ENCODE measurements at regions not wholly inside any gene's neighbourhood (a gene's known extent, or its start where the extent isn't known, plus 50 kb on each side); places are given as distances from the start of the nearest gene placed in this dataset.
"Not testable (repeated sequence)": the region's sequence is repeated elsewhere in the genome, so short reads cannot be mapped to it uniquely, and the experiment has no call there.

DNA sequence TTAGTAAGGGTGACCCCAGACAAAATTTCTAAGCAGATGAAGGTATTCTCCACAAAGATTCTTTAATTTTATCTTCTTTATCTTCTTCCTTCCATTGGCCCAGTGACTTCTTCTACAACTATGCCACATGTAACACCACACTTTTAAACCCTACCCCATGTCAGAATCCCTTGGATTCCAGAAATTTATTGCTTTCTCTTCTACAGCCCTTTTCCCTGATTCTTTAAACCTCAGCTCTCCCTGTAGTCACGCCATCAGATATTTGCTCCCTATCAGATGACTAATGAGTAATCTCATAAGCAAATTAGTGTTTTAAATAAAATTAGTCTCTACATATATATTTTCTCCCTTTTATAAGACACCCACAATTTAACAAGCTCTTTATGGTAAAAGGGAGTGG lies 423.4 kb upstream of the CHORDC1 start:
- DNase-seq (ENCODE audit: extremely low read depth, low read depth), result no peak

DNA sequence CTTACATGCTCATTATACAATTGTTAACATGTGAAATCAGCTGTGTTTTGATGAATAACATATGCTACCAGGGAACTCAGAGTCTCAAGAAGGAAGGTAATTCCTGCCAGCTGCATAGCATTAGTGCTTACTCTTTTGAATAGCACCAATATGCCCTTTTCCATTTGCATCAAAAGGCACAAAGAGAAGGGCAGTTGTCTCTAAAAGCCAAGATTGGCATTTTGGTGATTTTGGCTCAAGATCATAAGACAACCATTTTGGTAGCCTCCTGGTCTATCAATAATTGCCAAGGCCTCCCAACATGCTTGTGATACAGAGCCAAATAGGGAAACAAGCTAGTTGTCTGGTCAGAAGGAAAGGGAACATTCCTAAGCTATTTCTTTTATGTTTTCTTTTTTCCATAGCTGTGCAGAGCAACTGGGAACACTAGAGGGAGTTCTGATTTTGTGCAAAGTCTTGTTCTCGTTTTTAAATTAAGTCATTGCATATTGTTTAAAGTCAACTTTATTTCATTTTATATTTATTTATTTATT lies 416.7 kb upstream of the CHORDC1 start:
- DNase-seq (ENCODE audit: extremely low read depth, low read depth), result no peak

DNA sequence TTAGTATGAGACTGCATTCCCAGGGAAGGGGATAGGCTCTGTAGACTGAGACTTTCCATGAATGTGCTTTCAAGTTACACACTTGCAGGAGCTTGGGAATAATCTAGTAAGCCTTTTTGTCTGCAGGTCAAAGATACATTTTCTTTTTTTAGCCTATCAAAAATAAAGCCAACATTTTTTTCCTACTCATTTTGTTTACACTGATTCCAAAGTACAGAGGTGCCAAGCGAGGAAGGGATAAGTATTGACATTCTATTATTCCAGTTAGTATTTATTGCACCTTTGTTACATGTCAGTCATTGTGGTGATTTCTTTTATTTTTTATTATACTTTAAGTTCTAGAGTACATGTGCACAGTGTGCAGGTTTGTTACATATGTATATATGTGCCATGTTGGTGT lies 413.0 kb upstream of the CHORDC1 start:
- no peak for DNase-seq (ENCODE audit: extremely low read depth, low read depth)

DNA sequence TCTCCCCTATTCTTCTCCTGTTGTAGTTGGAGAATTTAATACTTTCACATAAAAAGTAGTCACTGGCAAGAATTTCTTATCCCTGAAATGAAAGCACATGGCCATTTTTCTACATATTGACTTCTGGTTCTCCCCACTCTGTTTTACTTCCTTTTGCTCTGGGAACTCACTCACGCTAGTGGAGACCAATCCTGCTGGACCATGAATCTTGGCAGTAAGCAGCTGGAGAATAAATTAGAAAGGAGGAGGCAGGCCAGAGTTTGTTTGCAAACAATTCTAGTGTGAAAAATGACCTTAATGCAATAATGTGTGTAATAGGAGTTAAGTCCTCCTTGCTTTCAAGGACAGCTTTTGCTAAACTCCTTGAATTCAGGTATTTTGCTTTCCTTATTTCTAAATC lies 412.3 kb upstream of the CHORDC1 start:
- no peak for DNase-seq (ENCODE audit: extremely low read depth, low read depth)

DNA sequence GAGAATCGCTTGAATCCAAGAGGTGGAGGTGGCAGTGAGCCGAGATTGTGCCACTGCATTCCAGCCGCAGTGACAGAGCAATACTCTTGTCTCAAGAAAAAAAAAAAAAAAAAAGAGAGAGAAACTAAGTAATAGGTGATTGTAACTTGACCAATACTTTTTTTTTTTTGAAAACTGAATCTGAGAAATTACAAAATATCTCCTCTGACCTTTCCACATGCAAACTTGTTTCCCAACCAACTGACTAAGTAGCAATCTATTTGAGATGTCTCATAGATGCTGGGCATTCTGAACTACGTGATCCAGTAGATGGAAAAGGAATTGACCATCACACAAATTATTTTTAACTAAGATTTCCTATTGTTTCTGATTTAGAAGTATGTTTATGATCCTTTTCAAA lies 407.3 kb upstream of the CHORDC1 start:
- DNase-seq (ENCODE audit: extremely low read depth, low read depth), result no peak

DNA sequence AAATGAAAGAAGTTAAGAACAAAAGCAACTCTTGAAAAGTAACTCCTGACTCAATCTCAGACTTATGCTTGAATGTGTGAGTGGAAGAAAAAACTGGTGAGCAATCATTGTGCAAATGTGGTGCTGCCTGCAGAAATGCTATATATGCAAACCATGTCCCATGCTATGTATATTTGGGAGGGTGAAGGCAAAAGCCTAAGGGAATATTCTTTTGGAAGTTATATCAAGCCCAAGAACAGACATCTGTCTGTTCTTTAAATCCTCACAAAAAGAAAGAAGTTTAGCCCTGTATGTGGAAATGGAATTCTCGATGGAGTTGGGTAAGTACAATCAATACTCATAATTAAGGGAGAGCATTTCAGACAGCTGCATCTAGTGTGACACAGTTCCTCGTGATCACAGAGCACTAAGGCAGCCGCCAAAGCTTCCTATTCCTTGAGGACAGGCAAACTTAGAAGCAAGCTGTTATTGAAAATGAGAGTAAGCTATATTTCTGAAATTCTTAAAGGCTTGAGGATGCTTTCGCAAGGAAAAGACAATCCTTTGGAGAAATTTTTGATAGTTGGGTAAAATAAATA lies 406.5 kb upstream of the CHORDC1 start:
- DNase-seq (ENCODE audit: extremely low read depth, low read depth), result no peak

DNA sequence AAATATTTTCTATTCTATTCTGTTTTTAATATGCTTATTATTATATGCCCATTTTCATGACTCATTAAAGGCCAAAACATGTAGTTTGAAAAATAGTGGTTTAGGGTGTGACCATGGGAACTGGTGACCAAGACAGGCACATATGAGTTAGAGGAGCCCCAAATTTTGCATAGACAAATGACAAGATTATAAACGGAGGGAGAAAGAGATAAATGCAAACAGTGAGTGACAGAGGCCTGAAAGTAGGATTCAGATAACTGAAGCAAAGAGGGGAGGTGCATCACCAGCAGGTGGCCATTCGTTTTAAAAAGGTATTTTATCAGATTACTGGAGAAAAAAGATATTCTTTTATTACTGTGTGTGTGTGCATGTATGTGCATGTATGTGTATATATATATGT lies 391.5 kb upstream of the CHORDC1 start:
- no peak for DNase-seq (ENCODE audit: extremely low read depth, low read depth)

DNA sequence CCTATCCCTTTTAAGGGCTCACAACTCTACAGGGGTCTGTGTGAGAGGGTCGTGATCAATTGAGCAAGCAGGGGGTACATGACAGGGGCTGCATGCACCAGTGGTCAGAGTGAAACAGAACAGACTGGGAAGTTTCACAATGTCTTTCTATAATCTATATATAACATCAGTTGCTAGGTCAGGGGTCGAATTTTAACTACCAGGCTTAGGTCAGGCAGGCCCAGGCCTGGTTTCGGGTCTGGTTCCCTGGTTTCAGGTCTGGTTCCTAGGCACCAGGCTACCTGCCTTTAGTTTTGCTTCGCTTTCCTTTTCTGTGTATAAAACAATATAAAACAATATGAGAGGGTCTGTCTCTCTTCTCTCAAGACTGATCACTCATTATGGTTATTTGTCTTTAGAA lies 390.2 kb upstream of the CHORDC1 start:
- DNase-seq (ENCODE audit: extremely low read depth, low read depth), result not testable (repeated sequence)

DNA sequence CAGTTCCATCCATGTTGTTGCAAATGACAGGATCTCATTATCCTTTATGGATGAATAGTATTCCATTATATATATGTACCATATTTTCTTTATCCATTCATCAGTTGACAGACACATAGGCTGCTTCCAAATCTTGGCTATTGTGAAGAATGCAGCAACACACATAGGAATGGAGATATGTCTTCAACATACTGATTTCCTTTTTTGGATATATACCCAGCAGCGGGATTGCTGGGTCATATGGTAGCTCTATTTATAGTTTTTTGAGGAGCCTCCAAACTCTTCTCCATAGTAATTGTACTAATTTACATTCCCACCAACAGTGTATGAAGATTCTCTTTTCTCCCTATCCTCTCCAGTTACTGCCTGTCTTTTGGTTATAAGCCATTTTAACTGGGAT lies 383.9 kb upstream of the CHORDC1 start:
- no peak for DNase-seq (ENCODE audit: extremely low read depth, low read depth)

DNA sequence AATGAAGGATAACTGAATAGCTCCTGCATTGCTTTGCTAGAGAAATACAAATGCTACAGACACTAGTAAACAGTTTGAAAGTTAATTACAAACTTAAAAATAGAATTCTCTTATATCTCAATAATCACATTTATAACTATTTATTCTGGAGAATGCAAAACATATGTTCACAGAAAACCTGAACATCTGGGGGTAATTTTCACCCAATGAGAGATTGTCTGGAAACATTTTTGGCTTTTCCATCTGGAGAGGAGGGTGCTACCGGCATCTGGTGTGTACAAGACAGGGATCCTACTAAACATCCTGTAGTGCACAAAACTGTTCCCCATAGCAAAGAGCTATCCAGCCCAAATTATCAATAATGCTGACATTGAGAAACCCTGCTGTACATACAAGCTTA lies 378.4 kb upstream of the CHORDC1 start:
- no peak for DNase-seq (ENCODE audit: extremely low read depth, low read depth)

DNA sequence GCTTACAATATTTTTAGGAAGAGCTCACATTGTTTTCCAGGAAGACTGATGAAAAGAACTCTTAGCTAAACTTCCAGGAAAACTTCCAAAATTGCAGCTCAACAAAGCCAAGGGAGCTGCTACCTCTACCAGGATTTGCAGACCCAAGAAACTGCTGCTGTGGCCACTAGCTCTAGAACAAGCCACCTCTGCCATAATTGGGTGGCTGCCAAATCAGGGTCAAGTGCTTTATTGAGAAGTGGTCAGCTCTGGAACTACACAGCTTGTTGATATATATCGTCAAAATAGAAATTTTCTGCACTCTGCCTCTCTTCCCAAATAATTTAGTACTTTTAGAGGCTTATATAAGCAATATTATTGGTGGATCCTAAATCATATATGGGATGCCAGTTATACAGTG lies 371.8 kb upstream of the CHORDC1 start:
- DNase-seq (ENCODE audit: extremely low read depth, low read depth), result no peak

DNA sequence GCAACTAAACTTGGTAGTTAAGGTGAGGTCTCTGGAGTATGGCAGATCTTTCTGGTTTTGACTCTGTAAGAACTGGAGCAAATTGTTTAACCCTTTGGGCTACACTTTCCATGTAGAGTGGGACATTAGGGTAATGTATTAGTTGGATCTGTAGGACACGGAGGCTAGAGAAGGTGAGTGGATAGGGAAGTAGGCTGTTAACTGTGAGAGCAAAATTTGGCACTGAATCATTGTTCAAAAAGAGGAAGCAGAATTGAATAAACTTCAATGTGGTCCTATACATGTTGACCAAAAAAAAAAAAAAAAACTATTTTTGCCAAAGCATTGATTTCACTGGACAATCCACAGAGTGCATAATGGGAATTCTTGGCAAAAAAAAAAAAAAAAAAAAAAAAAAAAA lies 370.2 kb upstream of the CHORDC1 start:
- no peak for DNase-seq (ENCODE audit: extremely low read depth, low read depth)

DNA sequence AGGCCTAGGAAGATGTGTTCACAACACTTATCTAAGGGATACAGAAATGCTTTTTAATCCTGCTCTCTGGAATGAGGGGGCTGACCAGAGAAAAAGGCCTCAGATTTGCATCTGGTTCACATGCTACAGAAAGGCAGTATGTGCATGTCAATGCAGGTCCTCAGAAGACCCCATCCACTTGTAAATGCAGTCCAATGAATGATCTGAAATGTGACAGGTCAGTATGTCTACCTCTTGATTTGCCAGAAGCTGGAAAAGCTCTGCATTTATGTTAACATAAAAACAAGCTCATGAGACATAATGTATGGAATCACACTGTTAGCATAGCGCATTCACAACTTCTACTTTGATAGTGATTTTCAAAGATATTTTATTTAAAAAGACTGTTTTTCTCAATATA lies 367.4 kb upstream of the CHORDC1 start:
- no peak for DNase-seq (ENCODE audit: extremely low read depth, low read depth)

DNA sequence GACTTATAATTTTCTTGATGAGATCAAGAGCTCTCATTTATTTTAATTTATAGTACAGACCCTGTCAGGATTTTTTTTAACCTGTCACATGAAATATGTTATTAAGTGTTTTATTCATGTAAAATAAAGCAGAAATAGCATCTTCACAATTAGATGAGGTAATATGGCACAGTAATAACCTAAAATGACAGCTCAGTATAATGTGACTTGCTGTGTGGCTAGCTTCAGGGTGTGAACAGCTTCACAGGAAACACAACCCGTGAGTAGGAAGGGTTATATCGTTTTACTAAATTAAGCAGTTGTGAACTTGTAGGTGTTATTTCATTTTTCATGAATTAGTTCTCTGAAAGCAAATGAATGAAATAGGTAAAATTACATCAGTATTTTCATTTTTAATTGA lies 366.9 kb upstream of the CHORDC1 start:
- DNase-seq (ENCODE audit: extremely low read depth, low read depth), result no peak

DNA sequence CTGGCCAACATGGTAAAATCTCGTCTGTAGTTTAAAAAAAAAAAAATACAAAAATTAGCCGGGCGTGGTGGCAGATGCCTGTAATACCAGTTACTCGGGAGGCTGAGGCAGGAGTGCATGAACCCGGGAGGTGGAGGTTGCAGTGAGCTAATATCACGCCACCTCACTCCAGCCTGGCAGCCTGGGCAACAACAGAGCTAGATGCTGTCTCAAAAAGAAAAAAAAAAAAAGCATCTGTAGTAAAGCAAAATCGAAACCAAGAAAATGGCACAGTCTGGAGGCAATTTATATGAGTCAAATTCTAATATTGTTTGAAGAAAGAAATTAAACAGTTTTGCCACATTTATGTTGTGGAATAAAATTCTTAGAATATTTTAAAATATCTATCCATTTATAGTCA lies 365.0 kb upstream of the CHORDC1 start:
- DNase-seq (ENCODE audit: extremely low read depth, low read depth), result no peak

DNA sequence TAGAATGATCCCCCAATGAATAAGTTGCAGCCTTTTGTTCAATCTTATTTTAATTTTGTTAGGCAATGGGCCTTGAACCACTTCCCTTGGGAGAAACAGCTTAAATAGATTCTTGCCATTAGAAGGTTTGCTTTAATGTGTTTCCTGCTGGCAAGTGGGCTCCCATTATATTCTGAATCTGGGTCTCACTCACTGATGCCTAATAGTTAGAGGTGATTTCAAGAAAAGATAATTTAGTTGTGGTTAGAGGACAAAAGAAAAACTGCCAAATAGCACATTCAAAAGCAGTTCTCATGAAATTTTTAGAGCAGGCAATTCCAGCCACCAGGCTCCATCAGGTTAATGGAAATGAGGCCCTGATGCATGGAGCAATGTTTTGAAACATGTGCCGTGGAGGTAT lies 362.6 kb upstream of the CHORDC1 start:
- no peak for DNase-seq (ENCODE audit: extremely low read depth, low read depth)

DNA sequence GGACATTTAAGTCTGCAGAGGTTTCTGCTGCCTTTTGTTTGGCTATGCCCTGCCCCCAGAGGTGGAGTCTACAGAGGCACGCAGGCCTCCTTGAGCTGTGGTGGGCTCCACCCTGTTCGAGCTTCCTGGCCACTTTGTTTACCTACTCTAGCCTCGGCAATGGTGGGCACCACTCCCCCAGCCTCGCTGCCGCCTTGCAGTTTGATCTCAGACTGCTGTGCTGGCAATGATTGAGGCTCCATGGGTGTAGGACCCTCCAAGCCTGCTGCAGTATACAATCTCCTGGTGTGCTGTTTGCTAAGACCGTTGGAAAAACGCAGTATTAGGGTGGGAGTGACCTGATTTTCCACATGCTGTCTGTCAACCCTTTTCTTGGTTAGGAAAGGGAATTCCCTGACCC lies 360.1 kb upstream of the CHORDC1 start:
- DNase-seq (ENCODE audit: extremely low read depth, low read depth), result not testable (repeated sequence)

DNA sequence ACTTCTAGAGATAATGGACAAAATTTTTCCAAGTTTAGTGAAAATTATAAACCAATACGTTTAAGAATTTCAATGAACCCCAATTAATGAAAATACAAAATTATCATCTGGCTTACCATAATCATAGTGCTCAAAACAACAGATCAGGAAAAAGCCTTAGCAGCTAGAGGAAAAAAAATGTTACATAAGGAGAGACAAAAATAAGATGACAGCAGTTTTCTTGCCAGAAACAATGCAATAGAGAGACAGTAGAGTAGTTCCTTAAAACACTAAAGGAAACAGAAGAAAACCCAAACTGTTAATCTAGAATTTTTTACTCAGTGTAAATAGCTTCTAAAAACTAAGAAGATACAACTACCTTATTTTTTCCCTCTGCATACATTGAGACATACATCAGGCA lies 341.7 kb upstream of the CHORDC1 start:
- DNase-seq (ENCODE audit: extremely low read depth, low read depth), result no peak

DNA sequence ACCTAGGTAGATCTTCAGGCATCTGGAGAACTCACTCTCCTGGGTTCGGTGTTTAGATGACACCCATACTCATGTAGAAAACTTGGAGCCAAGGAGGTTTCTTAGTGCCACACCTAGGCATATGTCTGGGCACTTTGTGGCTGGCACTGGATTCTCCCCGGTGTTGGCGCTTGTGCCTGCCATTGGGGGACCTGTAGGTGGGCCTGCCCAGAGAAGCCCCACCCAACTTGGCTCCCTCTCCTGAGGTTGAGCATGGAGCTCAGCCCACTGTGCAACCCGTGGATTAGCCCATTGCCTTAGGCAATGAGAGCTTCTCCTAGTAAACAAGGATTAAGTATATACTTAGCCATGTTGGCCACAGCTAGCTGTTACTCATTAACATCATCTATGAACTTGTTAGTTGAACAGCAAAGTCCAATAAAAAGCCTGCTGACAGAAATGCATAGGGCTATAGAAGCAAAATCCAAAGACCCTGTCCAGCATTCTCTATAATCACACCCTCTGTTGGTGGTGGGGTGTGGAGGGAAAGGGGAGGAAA lies 335.5 kb upstream of the CHORDC1 start:
- DNase-seq (ENCODE audit: extremely low read depth, low read depth), result no peak

DNA sequence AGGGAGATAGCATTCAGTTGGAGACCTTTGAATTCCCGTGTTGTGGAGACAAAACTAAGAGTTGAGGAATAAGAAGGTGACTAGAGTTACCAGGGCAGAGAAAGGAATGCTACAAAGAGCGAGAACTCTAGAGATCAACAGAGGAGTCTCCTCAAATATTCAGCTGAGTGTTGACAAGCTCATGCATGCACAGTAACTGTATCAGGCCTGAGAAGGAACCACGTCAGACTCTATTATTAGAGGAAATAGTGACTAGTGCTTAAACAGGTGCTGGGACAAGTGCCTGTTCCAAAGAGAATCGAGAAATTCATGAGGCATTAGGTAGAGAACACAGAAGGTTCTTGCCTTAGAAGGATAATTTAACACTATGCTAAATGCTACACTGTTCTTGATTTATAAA lies 333.8 kb upstream of the CHORDC1 start:
- no peak for DNase-seq (ENCODE audit: extremely low read depth, low read depth)

DNA sequence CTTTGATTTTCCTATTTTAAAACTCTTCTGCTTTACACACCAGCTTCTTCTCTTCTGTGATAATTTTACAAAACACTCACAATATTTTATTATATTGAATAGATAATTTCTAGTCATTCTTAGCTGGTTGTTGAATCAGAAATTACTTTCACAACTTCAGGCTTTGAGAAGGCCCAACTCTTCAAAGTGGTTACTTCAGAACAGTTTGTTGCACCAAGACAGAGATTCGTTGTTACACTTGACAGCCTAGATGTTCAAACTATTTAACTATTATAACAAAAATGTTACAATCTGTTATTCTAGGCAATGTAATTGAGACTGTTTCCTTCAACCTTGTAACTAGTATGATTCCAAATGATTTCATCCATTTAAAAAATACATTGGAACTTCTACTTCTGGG lies 333.2 kb upstream of the CHORDC1 start:
- DNase-seq (ENCODE audit: extremely low read depth, low read depth), result no peak

DNA sequence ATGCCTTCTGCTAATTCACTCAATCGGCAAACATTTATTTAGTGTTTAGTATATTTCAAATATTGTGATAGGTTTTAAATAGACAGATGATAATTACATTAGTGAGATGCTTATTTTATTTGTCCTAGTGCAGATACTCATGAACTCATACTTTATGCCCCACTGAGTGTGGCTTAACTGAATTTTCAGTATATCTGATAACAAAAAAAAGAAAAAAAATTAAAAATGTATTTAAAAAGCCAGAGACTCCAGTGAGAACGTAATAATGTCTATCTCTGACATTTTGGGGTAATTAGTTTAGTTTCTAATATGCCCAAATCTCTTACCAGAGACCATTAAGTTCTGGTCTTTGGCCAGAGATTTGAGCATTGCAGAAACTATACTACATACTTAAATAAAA lies 332.6 kb upstream of the CHORDC1 start:
- DNase-seq (ENCODE audit: extremely low read depth, low read depth), result no peak

DNA sequence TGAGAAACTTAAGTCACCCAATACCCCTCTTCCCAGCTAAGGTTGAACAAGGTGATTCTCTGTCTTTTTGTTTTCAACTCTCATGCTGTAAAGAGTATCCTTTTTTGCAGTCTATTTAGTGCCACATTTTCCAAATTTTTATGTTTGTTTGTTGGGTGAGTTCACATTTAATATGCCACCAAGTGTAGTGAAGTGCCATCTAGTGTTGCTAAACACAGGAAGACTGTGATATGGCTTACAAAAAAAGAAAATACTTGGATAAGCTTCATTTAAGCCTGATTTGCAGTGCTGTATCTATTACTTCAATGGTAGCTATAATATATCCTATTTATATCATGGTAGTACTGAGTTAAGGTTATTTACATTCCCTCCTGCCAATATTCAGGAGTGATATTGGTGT lies 319.2 kb upstream of the CHORDC1 start:
- DNase-seq (ENCODE audit: extremely low read depth, low read depth), result no peak

All from NCI-H460 (cell line).